ENCODE measurements at regions not wholly inside any gene's neighbourhood (a gene's known extent, or its start where the extent isn't known, plus 50 kb on each side); places are given as distances from the start of the nearest gene placed in this dataset.

- TF ChIP-seq KDM5A (IDR thresholded peaks at IDR 0.05; ENCODE audit: low read length): no peak
Measured at GRCh38 chr10:21048068-21048467, 151.0 kb upstream of the NEBL start (continued).

GRCh38 chr10:21047511-21047910, 150.4 kb upstream of the NEBL start:
- Histone ChIP-seq H3K27me3 (replicated peaks in 1 of 4; ENCODE audit: control insufficient read depth in 3 of 4, extremely low read depth in 1 of 4, insufficient read depth in 3 of 4, low read length in 3 of 4) (no peaks in the 10 kb centered on the region), H3K79me1 (ENCODE audit: low read depth, low read length) (no peaks in the 10 kb centered on the region), H3K9ac (replicated peaks in 1 of 4; ENCODE audit: extremely low read depth in 1 of 4, low read depth in 3 of 4, low read length in 3 of 4) (no peak overlapping the region), H4K20me1 (replicated peaks in 1 of 2; ENCODE audit: control insufficient read depth in 1 of 2, insufficient read depth in 2 of 2, low read length in 2 of 2) (no peaks in the 10 kb centered on the region), H4K8ac (ENCODE audit: extremely low read depth, insufficient read depth, low read length) (no peak overlapping the region), H4K5ac (ENCODE audit: insufficient read length, low read depth, low read length) (no peak overlapping the region), H2AK5ac (ENCODE audit: low read depth, low read length) (no peak overlapping the region), H3K23ac (ENCODE audit: insufficient read length) (no peak overlapping the region), H3K36me3 (ENCODE audit: control insufficient read depth in 2 of 4, insufficient read depth in 4 of 4, low read length in 3 of 4) (no peaks in the 10 kb centered on the region), H3K4me1 (replicated peaks in 1 of 4; ENCODE audit: control insufficient read depth in 3 of 4, insufficient read depth in 4 of 4, low read length in 3 of 4) (no peaks in the 10 kb centered on the region), H2BK20ac (ENCODE audit: low read length) (no peak overlapping the region), H2BK12ac (ENCODE audit: low read depth, low read length) (no peak overlapping the region), H3K4me2 (ENCODE audit: insufficient read depth in 1 of 2, low read depth in 2 of 2, low read length in 2 of 2) (no peak overlapping the region), H3K9me3 (ENCODE audit: insufficient read depth in 2 of 2, low read depth in 1 of 2, low read length in 1 of 2) (no peaks in the 10 kb centered on the region), H2AFZ (ENCODE audit: low read length) (no peak overlapping the region), H3K18ac (ENCODE audit: extremely low read depth, low read length) (no peak overlapping the region), H3K4ac (replicated peaks; ENCODE audit: insufficient read length, low read depth, low read length) (no peak overlapping the region), H3K4me3 (ENCODE audit: extremely low read depth in 1 of 4, insufficient read depth in 2 of 4, low read depth in 3 of 4, low read length in 4 of 4) (no peak overlapping the region), H2BK15ac (ENCODE audit: low read length) (no peak overlapping the region), H3K56ac (replicated peaks; ENCODE audit: insufficient read length, low read depth, low read length) (no peak overlapping the region), H3K79me2 (ENCODE audit: control insufficient read depth in 1 of 2, insufficient read depth in 2 of 2, low read length in 2 of 2) (no peaks in the 10 kb centered on the region; a peak in 1 of 4 replicates), H2BK120ac (replicated peaks; ENCODE audit: low read depth, low read length) (no peak overlapping the region), H3K23me2 (ENCODE audit: low read depth, low read length) (no peaks in the 10 kb centered on the region), H3K27ac (ENCODE audit: low read depth, low read length) (no peak overlapping the region), H2BK5ac (ENCODE audit: low read depth, low read length) (no peak overlapping the region), H4K91ac (replicated peaks; ENCODE audit: insufficient read length, low read length) (no peak overlapping the region), H3K14ac (ENCODE audit: insufficient read length) (no peak overlapping the region)
- no peak for FAIRE-seq
- ChIA-PET POLR2A (ENCODE audit: partially characterized antibody) (no interaction called here), CTCF (ENCODE audit: partially characterized antibody) (interaction anchor here (0.7 kb wide), 1 partner anchor 70 kb away, joined by 3 read pairs; no protein-coding TSS in a partner anchor)
- DNase-seq (ENCODE audit: low read depth in 1 of 2, low spot score in 2 of 2): no peak
- 94% methylated on average over 3 of the region's 3 CpGs; no CpG with 5 or more reads in 1 of the 2 experiments for WGBS, 2 experiments (ENCODE audit: extremely low coverage in 1 of 2, insufficient coverage in 1 of 2, insufficient read length in 1 of 2, insufficient replicate concordance in 2 of 2, low coverage in 1 of 2, low lambda C conversion rate in 2 of 2, missing lambda C conversion rate in 1 of 2)
- TF ChIP-seq SUZ12 (IDR thresholded peaks at IDR 0.05; ENCODE audit: low read length): no peak
- no peak for TF ChIP-seq CBX5 (IDR thresholded peaks at IDR 0.05; ENCODE audit: low read depth, low read length)
- TF ChIP-seq EP300 (IDR thresholded peaks at IDR 0.05; ENCODE audit: borderline replicate concordance in 1 of 2, low read depth in 2 of 2, low read length in 2 of 2): no peak
- no peak for TF ChIP-seq JUN (IDR thresholded peaks at IDR 0.05; ENCODE audit: low read depth, low read length)
- no peak for TF ChIP-seq BRCA1 (IDR thresholded peaks at IDR 0.05; ENCODE audit: low read depth, low read length)
- no peak for TF ChIP-seq E2F6 (IDR thresholded peaks at IDR 0.05)
- TF ChIP-seq POU5F1 (IDR thresholded peaks at IDR 0.05; ENCODE audit: low read depth, low read length): no peak
- no peak for TF ChIP-seq TBP (IDR thresholded peaks at IDR 0.05; ENCODE audit: low read depth, low read length)
- TF ChIP-seq EZH2 (IDR thresholded peaks at IDR 0.05; ENCODE audit: low read depth, low read length, severe bottlenecking): no peak
- no peak for TF ChIP-seq GABPA (IDR thresholded peaks at IDR 0.05; ENCODE audit: borderline replicate concordance, insufficient read depth, low read length)
- TF ChIP-seq TCF12 (IDR thresholded peaks at IDR 0.05; ENCODE audit: low read depth, low read length): no peak
- no peak for TF ChIP-seq CEBPB (IDR thresholded peaks at IDR 0.05; ENCODE audit: low read depth, low read length)
